B cell (primary cell): ENCODE measurements at regions not wholly inside any gene's neighbourhood (a gene's known extent, or its start where the extent isn't known, plus 50 kb on each side); places are given as distances from the start of the nearest gene placed in this dataset.

Source experiments
- ATAC-seq: fragments of 200-7000 bp; cut with Tn5 transposase; one replicate; pipeline ENCODE4 v1.10.0; 2021; ENCODE audit warnings: low read depth, mild to moderate bottlenecking, moderate number of reproducible peaks, moderate library complexity
- CTCF ChIA-PET: fragments of 350-600 bp; sonication (Branson Sonifier 250); formaldehyde crosslinking; loops from one replicate; lab custom pipeline; 2021; ENCODE audit warnings: antibody characterized with exemption, inconsistent platforms; lab: Charles Lee
- POLR2A ChIA-PET: fragments of 350-600 bp; sonication (Branson Sonifier 250); formaldehyde crosslinking; loops from one replicate; lab custom pipeline; 2021; ENCODE audit warnings: antibody characterized with exemption; lab: Charles Lee
- DNase-seq: peaks from one replicate; pipeline ENCODE4 v3.0.0; 2013
- H2AFZ ChIP-seq: 2 replicates; pipeline ENCODE4 v1.6.1; 2012; ENCODE audit warnings: mild to moderate bottlenecking, low read depth, low read length; ENCODE audit not compliant: insufficient read depth, poor library complexity, severe bottlenecking
- H3K27ac ChIP-seq, 2 donors: 1 replicate in 1 of 2; 2 replicates in 1 of 2; pipeline ENCODE4 v1.5.1; 2012 to 2013; ENCODE audit warnings: low read length in 2 of 2, mild to moderate bottlenecking in 2 of 2, moderate library complexity in 1 of 2
- H3K27me3 ChIP-seq, 4 experiments: fragments of 200-600 bp in 1 of 4; sonication (generic) in 1 of 4; replicated peaks in 1 of 4; 1 replicate in 2 of 4; 2 replicates in 2 of 4; pipeline versions ENCODE4 v1.6.1 to v1.7.0; 2013 to 2016; ENCODE audit warnings: low read length in 3 of 4, mild to moderate bottlenecking in 2 of 4, mixed read lengths in 1 of 4, moderate library complexity in 1 of 4; ENCODE audit not compliant: insufficient read depth in 4 of 4, control insufficient read depth in 3 of 4; ENCODE audit errors: control extremely low read depth in 1 of 4
- H3K36me3 ChIP-seq, 2 experiments: replicated peaks in 1 of 2; 1 replicate in 1 of 2; 2 replicates in 1 of 2; pipeline versions ENCODE4 v1.6.1 to v1.7.1; 2013; ENCODE audit warnings: low read length in 1 of 2; ENCODE audit not compliant: insufficient read depth in 2 of 2, control insufficient read depth in 1 of 2; ENCODE audit errors: control extremely low read depth in 1 of 2, extremely low read depth in 1 of 2
- H3K4me1 ChIP-seq, 2 donors: fragments of 200-600 bp in 1 of 2; sonication (generic) in 1 of 2; 1 replicate in 1 of 2; 2 replicates in 1 of 2; pipeline versions ENCODE4 v1.5.1 to v1.6.1; 2013 to 2017; ENCODE audit warnings: low read length in 2 of 2; ENCODE audit not compliant: control insufficient read depth in 2 of 2, insufficient read depth in 2 of 2
- H3K4me2 ChIP-seq: replicated peaks from 2 replicates; pipeline ENCODE3; 2012; ENCODE audit warnings: mild to moderate bottlenecking, low read depth, low read length; ENCODE audit not compliant: poor library complexity, severe bottlenecking
- H3K4me3 ChIP-seq, 5 experiments: fragments of 200-600 bp in 1 of 5; sonication (generic) in 1 of 5; 1 replicate in 3 of 5; 2 replicates in 2 of 5; pipeline versions ENCODE4 v1.5.1 to v1.7.0; 2011 to 2016; ENCODE audit warnings: low read length in 4 of 5, mild to moderate bottlenecking in 4 of 5, low read depth in 2 of 5, control low read depth in 1 of 5, moderate library complexity in 1 of 5; ENCODE audit not compliant: insufficient read depth in 1 of 5; ENCODE audit errors: control extremely low read depth in 1 of 5, extremely low read depth in 1 of 5
- H3K79me2 ChIP-seq: fragments of 200-600 bp; sonication (generic); one replicate; pipeline ENCODE4 v1.6.0; 2016; ENCODE audit warnings: low read length; ENCODE audit not compliant: control insufficient read depth, insufficient read depth
- H3K9ac ChIP-seq: fragments of 200-600 bp; sonication (generic); 2 replicates; pipeline ENCODE4 v1.6.1; 2017; ENCODE audit warnings: mild to moderate bottlenecking, low read length, moderate library complexity
- H3K9me3 ChIP-seq, 3 donors: one replicate each; pipeline versions ENCODE4 v1.6.1 to v1.7.1; 2013; ENCODE audit warnings: low read length in 2 of 3; ENCODE audit not compliant: control insufficient read depth in 2 of 3, insufficient read depth in 1 of 3; ENCODE audit errors: control extremely low read depth in 1 of 3
- H4K20me1 ChIP-seq: 2 replicates; pipeline ENCODE4 v1.6.0; 2012; ENCODE audit warnings: mild to moderate bottlenecking, low read length; ENCODE audit not compliant: insufficient read depth, control insufficient read depth, poor library complexity, severe bottlenecking
- H3K27ac Mint-ChIP-seq: one replicate; pipeline ENCODE4 v1.8.0; 2021; ENCODE audit warnings: mixed read lengths
- H3K27me3 Mint-ChIP-seq: one replicate; pipeline ENCODE4 v1.8.0; 2021; ENCODE audit warnings: mixed read lengths
- H3K4me1 Mint-ChIP-seq: one replicate; pipeline ENCODE4 v1.8.0; 2021; ENCODE audit warnings: mixed read lengths
- H3K4me3 Mint-ChIP-seq: one replicate; pipeline ENCODE4 v1.8.0; 2021; ENCODE audit warnings: mixed read lengths
- H3K9me3 Mint-ChIP-seq: one replicate; pipeline ENCODE4 v1.8.0; 2022; ENCODE audit warnings: mixed read lengths; ENCODE audit not compliant: insufficient read depth
- CTCF ChIP-seq: fragments of 200-600 bp; IDR thresholded peaks from one replicate; pipeline ENCODE4 v1.8.0; 2022; ENCODE audit warnings: antibody characterized with exemption, mild to moderate bottlenecking
- EZH2 ChIP-seq: IDR thresholded peaks from 2 replicates; pipeline ENCODE4 v1.6.1; 2012; ENCODE audit warnings: borderline replicate concordance, low read depth, mild to moderate bottlenecking, moderate library complexity, low read length; ENCODE audit not compliant: insufficient read depth, poor library complexity, severe bottlenecking
- WGBS: methylation state at CpG from one replicate; pipeline ENCODE4 v1.1.5; 2013; ENCODE audit warnings: missing lambda C conversion rate; ENCODE audit not compliant: insufficient coverage; 5-methylcytosine and 5-hydroxymethylcytosine counted together
- intact Hi-C: fragments of 100-400 bp; cut with micrococcal nuclease; formaldehyde crosslinking; loops from one replicate; pipeline ENCODE4 v1.10.0; 2022

- ChIA-PET POLR2A (no interaction called here), CTCF (interaction anchor here (0.5 to 1.8 kb wide), 29 partner anchors 9 to 896 kb away, joined by 3 to 25 read pairs (median 4); partner anchors contain the start of genes BCR and RAB36)
- Histone ChIP-seq H4K20me1 (no peaks in the 10 kb centered on the region), H3K27ac (no peak overlapping the region), H3K36me3 (no peaks in the 10 kb centered on the region), H3K4me1 (peaks cover 0 to 3% of the 10 kb centered on the region in 2 donors), H3K79me2 (no peaks in the 10 kb centered on the region), H3K4me2 (peak overlapping the region; percentile 42), H3K9me3 (peaks cover 0 to 5% (median 0%) of the 10 kb centered on the region in 3 donors), H3K27me3 (peaks cover 0 to 22% (median 5%) of the 10 kb centered on the region in 4 experiments), H2AFZ (peak overlapping the region; percentile 59), H3K4me3 (no peak overlapping the region), H3K9ac (no peak overlapping the region)
- WGBS = 36% methylated on average over 17 of the region's 20 CpGs
- TF ChIP-seq CTCF = peak; percentile 98
- no peak for TF ChIP-seq EZH2
- no peak overlapping the region for H3K4me3 Mint-ChIP-seq
- intact Hi-C loops = loop anchor here (1.0 to 5.0 kb wide), 4 partner anchors 16 to 258 kb away; no protein-coding TSS in a partner anchor
- H3K27me3 Mint-ChIP-seq = peaks cover 12% of the 10 kb centered on the region
- no peaks in the 10 kb centered on the region for H3K4me1 Mint-ChIP-seq
- DNase-seq = peak; percentile 87
- ATAC-seq = peak; percentile 92
- H3K27ac Mint-ChIP-seq = no peak overlapping the region
- no peaks in the 10 kb centered on the region for H3K9me3 Mint-ChIP-seq
These were observed 194.1 kb downstream of the IGLL1 start for GRCh38 chr22:23385678-23386631.
